ENCODE measurements at regions not wholly inside any gene's neighbourhood (a gene's known extent, or its start where the extent isn't known, plus 50 kb on each side); places are given as distances from the start of the nearest gene placed in this dataset.

GRCh38 chr20:39549733-39550132 is 587.6 kb downstream of the DHX35 start:
- no peaks in the 10 kb centered on the region for H3K79me2 ChIP-seq (ENCODE audit: insufficient read depth, low read length)
- H2AFZ ChIP-seq (ENCODE audit: low read length) = no peak overlapping the region
- no peaks in the 10 kb centered on the region for H3F3A ChIP-seq (ENCODE audit: insufficient read depth, low read length)
- no peaks in the 10 kb centered on the region for H3K27me3 ChIP-seq (ENCODE audit: insufficient read depth, low read length)
- no peaks in the 10 kb centered on the region for H4K20me1 ChIP-seq (ENCODE audit: insufficient read depth, low read length)
- H3K27ac ChIP-seq (ENCODE audit: low read depth, low read length, poor library complexity, severe bottlenecking) = no peak overlapping the region
- H3K9ac ChIP-seq (ENCODE audit: low read length) = no peak overlapping the region
- TF ChIP-seq CTCF (IDR thresholded peaks at IDR 0.05; ENCODE audit: low read length) (no peak), EZH2 (IDR thresholded peaks at IDR 0.05; ENCODE audit: borderline replicate concordance, low read length) (no peak)
- no peaks in the 10 kb centered on the region for H3K9me2 ChIP-seq (ENCODE audit: low read depth, low read length)
- H3K4me3 ChIP-seq (ENCODE audit: low read depth, low read length, poor library complexity, severe bottlenecking) = no peak overlapping the region
- H3K9me3 ChIP-seq (ENCODE audit: low read length) = no peaks in the 10 kb centered on the region
- H3K4me2 ChIP-seq (ENCODE audit: low read length) = no peak overlapping the region
- no peaks in the 10 kb centered on the region for H3K4me1 ChIP-seq (ENCODE audit: insufficient read depth, low read length, severe bottlenecking)
- no peaks in the 10 kb centered on the region for H3K36me3 ChIP-seq (ENCODE audit: insufficient read depth, low read length)

- H3K27me3 ChIP-seq (ENCODE audit: insufficient read depth, low read length) = no peaks in the 10 kb centered on the region
- no peak overlapping the region for H3K4me3 ChIP-seq (ENCODE audit: low read depth, low read length, poor library complexity, severe bottlenecking)
- no peaks in the 10 kb centered on the region for H3K4me1 ChIP-seq (ENCODE audit: insufficient read depth, low read length, severe bottlenecking)
- no peaks in the 10 kb centered on the region for H3K9me3 ChIP-seq (ENCODE audit: low read length)
- H3F3A ChIP-seq (ENCODE audit: insufficient read depth, low read length) = no peaks in the 10 kb centered on the region
- no peaks in the 10 kb centered on the region for H3K36me3 ChIP-seq (ENCODE audit: insufficient read depth, low read length)
- no peak overlapping the region for H2AFZ ChIP-seq (ENCODE audit: low read length)
- TF ChIP-seq EZH2 (IDR thresholded peaks at IDR 0.05; ENCODE audit: borderline replicate concordance, low read length) (no peak), CTCF (IDR thresholded peaks at IDR 0.05; ENCODE audit: low read length) (peak; percentile 13; the same call in 1 of the 2 replicates)
- H3K79me2 ChIP-seq (ENCODE audit: insufficient read depth, low read length) = no peaks in the 10 kb centered on the region
- H3K9ac ChIP-seq (ENCODE audit: low read length) = no peak overlapping the region
- H3K27ac ChIP-seq (ENCODE audit: low read depth, low read length, poor library complexity, severe bottlenecking) = no peak overlapping the region
- no peaks in the 10 kb centered on the region for H3K9me2 ChIP-seq (ENCODE audit: low read depth, low read length)
- no peak overlapping the region for H3K4me2 ChIP-seq (ENCODE audit: low read length)
- no peaks in the 10 kb centered on the region for H4K20me1 ChIP-seq (ENCODE audit: insufficient read depth, low read length)
These were observed 585.6 kb downstream of the DHX35 start for GRCh38 chr20:39547546-39548408.

- no peaks in the 10 kb centered on the region for H3K9me3 ChIP-seq (ENCODE audit: low read length)
- H3K4me1 ChIP-seq (ENCODE audit: insufficient read depth, low read length, severe bottlenecking) = peaks cover 15% of the 10 kb centered on the region
- TF ChIP-seq CTCF (IDR thresholded peaks at IDR 0.05; ENCODE audit: low read length) (no peak), EZH2 (IDR thresholded peaks at IDR 0.05; ENCODE audit: borderline replicate concordance, low read length) (no peak)
- no peaks in the 10 kb centered on the region for H3K9me2 ChIP-seq (ENCODE audit: low read depth, low read length)
- H4K20me1 ChIP-seq (ENCODE audit: insufficient read depth, low read length) = no peaks in the 10 kb centered on the region
- H3K9ac ChIP-seq (ENCODE audit: low read length) = no peak overlapping the region
- H3K4me3 ChIP-seq (ENCODE audit: low read depth, low read length, poor library complexity, severe bottlenecking) = no peak overlapping the region
- H2AFZ ChIP-seq (ENCODE audit: low read length) = no peak overlapping the region
- no peaks in the 10 kb centered on the region for H3K36me3 ChIP-seq (ENCODE audit: insufficient read depth, low read length)
- no peaks in the 10 kb centered on the region for H3K27me3 ChIP-seq (ENCODE audit: insufficient read depth, low read length)
- H3K27ac ChIP-seq (ENCODE audit: low read depth, low read length, poor library complexity, severe bottlenecking) = no peak overlapping the region
- H3K4me2 ChIP-seq (ENCODE audit: low read length) = no peak overlapping the region
- H3F3A ChIP-seq (ENCODE audit: insufficient read depth, low read length) = no peaks in the 10 kb centered on the region
- H3K79me2 ChIP-seq (ENCODE audit: insufficient read depth, low read length) = no peaks in the 10 kb centered on the region
These were observed 579.1 kb downstream of the DHX35 start for GRCh38 chr20:39541136-39541803.
